ENCODE measurements at regions not wholly inside any gene's neighbourhood (a gene's known extent, or its start where the extent isn't known, plus 50 kb on each side); places are given as distances from the start of the nearest gene placed in this dataset.

- DNase-seq (ENCODE audit: low spot score), result no peak
- Mint-ChIP-seq H3K36me3 (ENCODE audit: low read depth, unreplicated experiment) (no peaks in the 10 kb centered on the region), H3K9me3 (ENCODE audit: unreplicated experiment) (no peaks in the 10 kb centered on the region), H3K27ac (ENCODE audit: unreplicated experiment) (no peak overlapping the region), H3K4me3 (ENCODE audit: unreplicated experiment) (no peak overlapping the region), H3K27me3 (ENCODE audit: unreplicated experiment) (peaks cover 6% of the 10 kb centered on the region), H3K4me1 (ENCODE audit: unreplicated experiment) (no peaks in the 10 kb centered on the region)
- TF ChIP-seq CTCF (IDR thresholded peaks at IDR 0.05; ENCODE audit: unreplicated experiment), result no peak
These were observed 142.1 kb upstream of the PHACTR3 start for GRCh38 chr20:59462249-59462648.

- H3K9me3 Mint-ChIP-seq (ENCODE audit: unreplicated experiment), result no peaks in the 10 kb centered on the region
- no peak for TF ChIP-seq CTCF (IDR thresholded peaks at IDR 0.05; ENCODE audit: unreplicated experiment)
These were observed 140.8 kb upstream of the PHACTR3 start for GRCh38 chr20:59463541-59463940.

GRCh38 chr20:59466107-59466815 is 138.1 kb upstream of the PHACTR3 start:
- Mint-ChIP-seq H3K9me3 (ENCODE audit: unreplicated experiment) (no peaks in the 10 kb centered on the region), H3K4me3 (ENCODE audit: unreplicated experiment) (no peak overlapping the region), H3K27ac (ENCODE audit: unreplicated experiment) (no peak overlapping the region), H3K36me3 (ENCODE audit: low read depth, unreplicated experiment) (no peaks in the 10 kb centered on the region), H3K4me1 (ENCODE audit: unreplicated experiment) (no peaks in the 10 kb centered on the region), H3K27me3 (ENCODE audit: unreplicated experiment) (peaks cover 3% of the 10 kb centered on the region)
- no peak for TF ChIP-seq CTCF (IDR thresholded peaks at IDR 0.05; ENCODE audit: unreplicated experiment)
- no peak for DNase-seq (ENCODE audit: low spot score)

More at GRCh38 chr20:59463541-59463940, 140.8 kb upstream of the PHACTR3 start:
- Mint-ChIP-seq H3K36me3 (ENCODE audit: low read depth, unreplicated experiment) (no peaks in the 10 kb centered on the region), H3K27me3 (ENCODE audit: unreplicated experiment) (peaks cover 6% of the 10 kb centered on the region), H3K4me3 (ENCODE audit: unreplicated experiment) (no peak overlapping the region), H3K27ac (ENCODE audit: unreplicated experiment) (no peak overlapping the region), H3K4me1 (ENCODE audit: unreplicated experiment) (no peaks in the 10 kb centered on the region)
- no peak for DNase-seq (ENCODE audit: low spot score)

GRCh38 chr20:59468831-59469230 is 135.5 kb upstream of the PHACTR3 start:
- no peaks in the 10 kb centered on the region for H3K9me3 Mint-ChIP-seq (ENCODE audit: unreplicated experiment)
- no peak for DNase-seq (ENCODE audit: low spot score)
- H3K36me3 Mint-ChIP-seq (ENCODE audit: low read depth, unreplicated experiment), result no peaks in the 10 kb centered on the region
- no peak overlapping the region for H3K27ac Mint-ChIP-seq (ENCODE audit: unreplicated experiment)
- no peak overlapping the region for H3K4me3 Mint-ChIP-seq (ENCODE audit: unreplicated experiment)
- no peak for TF ChIP-seq CTCF (IDR thresholded peaks at IDR 0.05; ENCODE audit: unreplicated experiment)
- no peaks in the 10 kb centered on the region for H3K27me3 Mint-ChIP-seq (ENCODE audit: unreplicated experiment)
- no peaks in the 10 kb centered on the region for H3K4me1 Mint-ChIP-seq (ENCODE audit: unreplicated experiment)
